NCI-H2029 (cell line): ENCODE measurements at regions not wholly inside any gene's neighbourhood (a gene's known extent, or its start where the extent isn't known, plus 50 kb on each side); places are given as distances from the start of the nearest gene placed in this dataset.

Experiments
- DNase-seq: peaks from one replicate; lab custom pipeline; 2025; lab: John Stamatoyannopoulos, UW

DNA sequence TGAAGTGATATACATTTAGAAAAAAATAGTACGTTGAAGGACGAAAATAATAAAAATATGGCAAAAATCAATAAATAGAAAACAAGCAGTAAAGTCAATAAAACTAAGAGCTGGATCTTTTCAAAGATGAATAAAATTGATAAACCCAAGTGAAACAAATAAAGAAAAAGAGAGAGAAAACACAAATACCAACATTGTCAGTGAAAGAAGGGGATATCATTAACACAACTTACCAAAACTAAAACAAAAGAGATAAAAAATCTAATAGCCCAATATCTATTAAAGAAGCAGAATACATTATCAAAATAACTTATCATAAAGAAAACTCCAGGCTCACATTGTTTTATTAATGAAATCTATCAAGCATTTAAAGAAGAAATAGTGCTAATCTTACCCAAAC lies 675.1 kb downstream of the UQCRFS1 start:
- DNase-seq, result no peak

DNA sequence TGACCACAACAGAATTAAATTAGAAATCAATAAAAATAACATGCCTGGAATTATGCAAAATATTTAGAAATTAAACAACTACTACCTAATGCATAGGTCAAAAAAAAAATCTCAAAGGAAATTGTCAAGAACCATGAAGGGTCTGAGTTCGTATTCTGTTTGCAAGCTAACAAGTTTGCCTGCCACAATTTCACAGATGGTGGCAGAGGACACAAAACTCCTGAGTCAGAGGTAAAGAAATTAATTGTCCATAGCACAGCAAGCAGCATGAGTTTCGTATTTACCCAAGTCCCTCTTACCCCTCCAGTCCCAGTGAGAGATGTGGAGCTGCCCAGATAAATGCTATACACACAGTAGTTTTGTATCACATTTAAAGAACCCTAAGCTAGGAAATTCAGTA lies 675.9 kb downstream of the UQCRFS1 start:
- DNase-seq, result no peak

DNA sequence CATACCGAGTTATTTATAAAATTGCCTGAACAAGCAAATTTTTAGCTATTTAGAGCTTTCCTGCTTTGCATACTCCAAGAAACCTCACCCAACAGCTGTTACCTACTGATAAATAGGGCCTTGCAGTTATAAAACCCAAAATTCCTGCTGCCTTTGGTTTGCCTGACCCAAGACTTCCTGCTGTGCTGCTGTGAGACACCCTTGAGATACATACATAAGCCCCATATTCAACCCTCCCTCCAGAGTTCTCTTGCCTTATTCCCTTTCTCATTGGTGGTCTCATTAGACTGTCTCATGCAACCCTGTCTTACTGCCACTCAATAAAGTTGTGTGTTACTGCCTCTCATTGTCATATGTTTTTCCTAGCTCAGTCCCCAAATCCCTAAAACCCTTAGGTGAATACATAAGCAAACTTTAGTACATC lies 677.6 kb downstream of the UQCRFS1 start:
- no peak for DNase-seq

DNA sequence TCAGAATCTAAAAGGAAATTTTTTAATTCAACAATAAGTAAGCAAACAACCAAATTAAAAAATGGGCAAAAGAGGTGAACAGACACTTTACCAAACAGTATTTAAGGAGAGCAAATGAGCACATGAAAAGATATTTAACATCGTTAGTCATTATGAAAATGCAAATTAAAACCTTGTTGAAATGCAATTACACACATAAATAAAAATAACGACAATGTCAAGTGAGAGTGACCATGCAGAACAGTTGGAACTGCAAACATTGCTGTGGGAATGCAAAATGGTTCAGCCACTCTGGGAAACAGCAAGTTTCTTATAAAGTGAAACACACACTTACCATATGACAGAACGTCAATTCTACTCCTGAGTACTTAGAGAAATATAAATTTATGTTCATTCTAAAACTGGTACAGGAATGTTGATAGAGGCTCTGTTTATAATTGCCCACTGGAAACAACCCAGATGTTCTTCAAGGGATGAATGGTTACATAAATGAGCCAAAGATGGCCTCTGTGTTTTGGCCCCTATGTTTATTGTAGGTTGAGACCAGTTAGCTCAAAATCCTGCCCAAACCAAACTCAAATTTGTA lies 678.1 kb downstream of the UQCRFS1 start:
- DNase-seq, result no peak

DNA sequence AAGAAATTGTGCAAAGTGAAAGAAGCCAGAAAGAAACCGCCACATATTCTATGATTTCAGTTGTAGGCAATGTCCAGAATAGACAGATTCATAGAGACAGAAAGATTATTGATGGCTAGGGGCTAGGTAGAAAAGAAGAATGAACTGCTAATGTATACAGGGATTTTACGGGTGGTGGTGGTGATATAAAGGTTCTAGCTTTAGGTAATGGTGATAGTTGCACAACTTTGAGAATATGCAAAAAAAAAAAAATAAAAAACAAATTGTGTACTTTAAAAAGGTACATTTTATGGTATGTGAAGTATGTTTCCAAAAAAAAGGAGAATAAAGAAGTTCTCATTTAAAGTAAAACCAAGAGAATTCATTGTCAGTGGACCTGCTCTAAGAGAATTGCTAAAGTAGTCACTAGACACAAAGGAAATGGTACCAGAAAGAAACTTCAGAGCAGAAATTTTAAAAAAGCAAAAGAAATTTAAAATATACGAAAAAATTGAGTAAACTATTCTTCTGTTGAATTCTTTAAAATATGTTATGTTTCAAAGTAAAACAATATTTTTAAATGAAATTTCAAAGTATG lies 680.1 kb downstream of the UQCRFS1 start:
- DNase-seq, result no peak

DNA sequence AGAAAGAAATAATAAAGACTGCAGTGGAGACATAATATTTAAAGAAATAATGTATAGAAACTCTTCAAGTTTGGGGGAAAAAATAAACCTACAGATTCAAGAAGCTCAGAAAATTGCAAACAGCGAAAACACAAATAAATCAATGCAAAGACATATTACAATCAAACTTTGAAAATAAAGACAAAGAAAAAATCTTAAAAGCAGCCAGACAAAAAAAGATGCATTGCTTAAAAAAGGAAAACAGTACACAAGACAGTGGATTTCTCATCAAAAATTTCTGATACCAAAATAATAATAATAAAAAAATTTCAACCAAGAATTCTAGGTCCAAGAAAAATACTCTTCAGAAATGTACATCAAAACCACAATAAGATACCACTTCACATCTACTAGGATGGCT lies 681.0 kb downstream of the UQCRFS1 start:
- DNase-seq, result no peak

DNA sequence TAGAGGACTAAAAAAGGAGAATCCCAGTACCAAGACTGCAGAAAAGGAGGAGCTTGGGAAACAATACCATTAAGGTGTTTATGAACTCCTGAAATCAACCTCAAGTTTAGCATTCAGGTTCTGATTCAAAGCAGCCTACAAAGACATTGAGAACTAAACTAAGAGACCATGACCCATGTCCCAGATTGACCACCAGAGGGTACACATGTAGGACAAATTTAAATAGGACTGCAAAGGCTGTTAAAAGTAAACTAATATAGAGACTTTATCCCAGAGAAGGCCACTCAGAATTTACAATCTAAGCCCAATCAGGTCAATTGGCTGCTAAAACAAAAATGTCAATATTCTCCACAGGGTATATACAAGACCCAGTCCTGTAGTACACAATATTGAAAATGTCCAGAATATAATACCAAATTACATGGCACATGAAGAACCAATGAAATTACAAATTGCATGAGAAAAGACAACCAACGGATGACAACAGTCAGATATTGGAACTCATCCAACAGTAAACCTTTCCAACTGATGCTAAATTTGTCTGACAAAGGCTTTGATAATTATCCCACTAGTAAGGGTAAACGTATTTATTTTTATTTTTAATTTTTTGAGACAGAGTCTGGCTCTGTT lies 682.4 kb downstream of the UQCRFS1 start:
- no peak for DNase-seq

DNA sequence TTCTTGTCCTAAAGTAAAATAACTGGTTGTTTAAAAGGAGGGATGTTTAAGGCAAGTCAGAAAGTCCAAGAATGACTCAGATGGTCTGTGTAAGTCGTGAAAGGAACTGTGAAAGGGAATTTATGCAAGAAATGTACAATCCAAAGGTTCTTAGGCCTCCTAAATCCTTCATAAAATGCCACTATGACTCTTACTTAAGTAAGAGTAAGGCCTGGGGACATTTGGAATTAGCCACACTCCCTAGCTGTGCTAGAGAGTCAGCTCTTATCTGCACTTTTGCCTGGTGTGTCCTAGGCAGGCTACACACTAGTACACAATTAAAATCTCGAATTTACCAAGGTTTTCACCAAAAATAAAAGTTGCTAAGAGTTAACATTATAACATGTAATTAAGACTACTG lies 686.9 kb downstream of the UQCRFS1 start:
- no peak for DNase-seq

DNA sequence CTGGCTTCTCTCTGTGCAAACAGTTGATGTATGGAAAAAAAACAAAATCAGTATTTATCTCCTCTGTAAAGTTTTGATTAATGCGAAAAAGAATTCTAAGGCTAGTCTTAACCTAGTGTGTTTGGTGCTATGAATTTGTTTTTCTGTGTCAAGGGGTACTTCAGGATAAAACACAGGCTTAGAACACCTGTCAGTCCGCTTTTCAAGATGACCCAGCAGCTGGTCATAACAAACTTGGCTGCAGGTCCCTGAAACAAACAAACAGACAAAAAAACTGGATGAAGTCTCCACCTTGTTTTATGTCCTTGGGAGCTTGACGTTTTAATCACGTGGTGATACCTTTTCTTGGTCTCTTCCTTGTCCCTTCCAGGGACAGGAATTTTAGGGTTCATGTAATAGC lies 689.3 kb downstream of the UQCRFS1 start:
- DNase-seq, result peak; percentile 72

DNA sequence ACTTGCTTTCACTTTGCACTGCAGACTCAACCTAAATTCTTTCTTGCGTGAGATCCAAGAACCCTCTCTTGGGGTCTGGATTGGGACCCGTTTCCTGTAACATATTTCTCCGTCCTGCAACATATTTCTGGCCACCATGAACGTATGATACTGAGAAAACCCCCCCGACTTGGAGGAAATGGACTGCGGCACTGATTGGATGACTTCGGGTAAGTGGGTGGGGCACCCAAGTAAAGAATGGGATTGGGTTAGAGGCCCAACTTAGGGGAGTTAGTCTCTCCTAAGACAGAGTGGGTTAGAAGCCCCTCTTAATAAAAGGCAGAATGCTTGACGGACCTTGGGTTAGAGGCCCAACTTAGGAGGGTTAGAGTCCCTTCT lies 690.4 kb downstream of the UQCRFS1 start:
- DNase-seq, result no peak

DNA sequence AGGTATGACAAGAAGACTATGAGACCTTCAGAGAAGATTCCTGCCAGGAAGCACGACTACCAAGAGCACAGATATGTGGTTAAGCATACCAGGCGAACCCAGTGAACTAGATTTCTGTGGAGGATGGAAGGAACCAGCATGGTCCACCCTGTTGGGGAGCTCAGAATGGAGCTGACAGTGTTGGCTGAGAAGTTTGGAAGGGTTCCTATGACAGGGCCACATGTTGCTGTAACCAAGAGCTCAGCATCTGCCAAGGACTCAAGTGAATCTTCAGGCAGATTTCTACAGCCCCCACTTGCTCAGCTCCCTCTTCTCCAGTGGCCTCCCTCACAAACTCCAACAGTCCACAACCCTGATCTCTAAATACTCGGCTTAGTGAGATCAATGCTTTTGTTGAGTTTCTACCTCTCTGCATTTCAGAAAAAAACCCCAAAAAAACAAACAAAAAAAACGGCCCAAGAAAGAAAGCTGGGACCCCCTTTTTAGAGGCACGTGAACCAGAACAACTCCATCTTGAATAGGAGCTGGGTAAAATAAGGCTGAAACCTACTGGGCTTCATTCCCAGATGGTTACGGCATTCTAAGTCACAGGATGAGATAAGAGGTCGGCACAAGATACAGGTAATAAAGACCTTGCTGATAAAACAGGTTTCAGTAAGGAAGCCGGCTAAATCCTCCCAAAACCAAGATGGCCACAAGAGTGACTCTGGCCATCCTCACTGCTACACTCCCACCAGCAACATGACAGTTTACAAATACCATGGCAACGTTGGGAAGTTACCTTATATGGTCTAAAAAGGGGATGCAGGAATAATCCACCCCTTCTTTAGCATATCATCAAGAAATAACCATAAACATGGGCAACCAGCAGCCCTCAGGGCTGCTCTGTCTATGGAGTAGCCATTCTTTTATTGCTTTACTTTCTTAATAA lies 691.1 kb downstream of the UQCRFS1 start:
- no peak for DNase-seq

DNA sequence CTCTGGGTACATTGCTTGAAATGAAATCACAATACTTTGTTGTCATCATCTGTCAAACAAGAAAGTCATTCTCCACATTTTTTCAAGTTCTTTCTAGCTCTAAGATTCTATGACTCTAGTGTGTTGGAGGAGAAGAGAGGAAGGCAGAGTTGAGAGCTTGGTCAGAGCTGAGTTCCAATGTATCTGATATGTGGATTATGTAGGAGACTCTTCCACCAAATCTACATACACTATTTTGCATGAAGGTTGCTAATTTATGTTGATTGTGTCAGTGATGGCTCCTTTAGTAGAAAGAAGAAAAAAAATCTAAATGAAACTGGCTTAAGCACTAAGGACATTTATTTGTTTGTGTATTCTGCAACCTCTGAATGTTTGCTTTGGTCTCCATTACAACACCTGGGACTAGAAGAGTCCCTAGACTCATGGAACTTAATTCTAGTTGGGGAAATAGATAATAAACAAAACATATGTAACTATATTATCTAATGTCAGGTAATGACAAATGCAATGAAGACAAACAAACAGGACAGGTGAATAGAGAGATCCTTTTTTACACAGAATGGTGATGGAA lies 691.9 kb downstream of the UQCRFS1 start:
- DNase-seq, result no peak

DNA sequence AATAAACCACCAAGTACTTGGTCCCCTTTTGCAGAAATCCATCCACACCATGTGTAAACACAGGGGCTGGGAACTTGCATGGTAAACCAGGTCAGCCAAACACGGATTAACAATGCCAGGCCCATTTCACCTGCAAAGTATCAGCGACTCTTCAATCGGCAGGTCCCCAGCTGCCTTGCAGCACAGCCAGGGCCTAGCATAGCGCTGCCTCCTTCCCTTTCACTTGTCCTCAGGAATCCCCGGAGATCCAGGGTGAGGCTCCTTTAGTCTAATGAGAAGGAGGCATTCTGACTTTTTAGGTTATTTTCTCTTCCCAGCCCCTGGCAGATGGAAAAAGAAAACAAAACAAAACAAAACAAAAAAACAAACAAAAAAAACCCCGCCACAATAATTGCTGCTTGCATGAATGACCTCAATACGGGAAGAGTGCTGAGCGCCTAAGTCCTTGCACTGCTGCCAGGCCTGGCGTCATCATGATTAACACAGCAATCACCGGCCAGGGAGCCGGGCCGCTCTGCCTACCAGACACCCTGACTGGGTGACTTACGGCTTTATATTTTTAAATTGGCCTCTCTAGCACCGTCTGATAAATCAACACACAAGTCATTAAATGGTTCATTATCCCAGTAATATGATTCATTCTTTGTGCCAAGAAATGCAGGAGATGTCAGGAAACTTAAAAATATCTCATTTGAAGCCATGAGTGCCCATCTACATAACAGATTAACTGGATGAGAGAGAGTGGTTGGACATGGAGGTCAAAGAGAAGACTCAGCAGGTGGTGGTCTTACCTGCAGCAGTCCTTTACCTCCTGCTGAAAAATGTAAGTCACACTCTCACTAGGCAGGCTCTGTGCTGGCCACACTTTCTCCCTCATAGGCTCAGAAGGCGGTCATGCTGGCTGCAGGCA lies 692.7 kb downstream of the UQCRFS1 start:
- DNase-seq, result peak; percentile 97

DNA sequence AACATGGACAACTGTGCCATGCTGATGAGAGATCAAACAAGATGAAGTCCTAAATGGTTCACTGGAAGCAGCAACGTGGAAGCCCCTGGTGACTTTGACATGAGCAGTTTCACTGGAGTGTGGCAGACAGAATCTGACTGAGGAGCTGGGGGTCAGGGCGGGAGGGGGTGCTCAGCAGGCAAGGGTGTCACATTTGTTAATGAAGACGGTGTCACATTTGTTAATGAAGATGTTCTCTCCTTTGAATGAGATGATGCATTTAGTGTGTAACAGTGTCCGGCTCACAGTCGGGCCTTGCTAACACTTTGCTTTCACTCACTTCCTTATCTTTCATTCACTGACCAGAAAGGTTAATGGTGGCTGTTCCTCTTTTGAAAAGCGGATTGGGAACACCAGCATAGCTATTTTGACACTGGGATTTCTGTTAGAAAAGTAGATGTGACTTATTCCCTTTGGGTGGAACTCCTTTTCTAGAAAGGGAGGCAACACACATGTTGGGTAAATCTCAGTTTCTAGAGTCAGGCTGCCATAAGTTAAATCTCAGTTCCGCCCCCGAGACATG lies 693.7 kb downstream of the UQCRFS1 start:
- DNase-seq, result no peak

DNA sequence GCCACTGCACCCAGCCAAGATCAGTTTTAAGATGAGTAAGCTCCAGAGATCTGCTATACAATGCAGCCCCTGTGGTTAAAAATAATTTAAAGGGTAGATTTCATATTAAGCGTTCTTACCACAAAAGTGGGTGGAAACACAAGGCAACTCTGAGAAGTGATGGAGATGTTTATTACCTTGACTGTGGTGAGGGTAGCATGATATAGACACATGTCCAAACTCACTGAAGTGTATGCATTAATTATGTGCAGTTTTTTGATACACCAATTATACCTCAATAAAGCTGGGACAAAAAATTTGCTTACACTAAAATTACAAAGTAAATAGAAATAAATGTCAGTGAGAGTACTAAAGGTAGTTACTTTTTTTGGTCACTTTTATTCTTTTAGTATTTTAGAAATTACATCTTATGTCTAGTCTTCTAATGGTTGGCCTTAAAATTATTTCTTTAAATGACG lies 696.5 kb downstream of the UQCRFS1 start:
- DNase-seq, result no peak

DNA sequence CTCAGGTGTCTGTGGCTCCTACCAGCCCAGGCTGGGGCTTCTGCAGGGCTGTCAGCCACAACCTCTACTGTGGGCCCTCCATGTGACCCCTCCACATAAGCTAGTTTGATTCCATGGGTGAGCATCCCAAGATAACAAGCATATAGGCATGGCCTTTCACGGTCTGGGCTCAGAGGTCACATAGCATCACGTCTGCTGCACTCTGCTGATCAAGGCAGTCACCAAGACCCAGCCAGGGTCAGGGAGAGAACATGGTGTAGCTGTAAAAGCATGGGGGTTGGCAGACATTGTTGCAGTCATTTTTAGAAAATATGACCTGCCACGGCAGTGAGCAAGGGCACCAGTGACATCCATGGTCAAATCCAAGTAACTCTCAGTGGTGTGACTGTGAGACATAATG lies 698.8 kb downstream of the UQCRFS1 start:
- DNase-seq, result no peak

DNA sequence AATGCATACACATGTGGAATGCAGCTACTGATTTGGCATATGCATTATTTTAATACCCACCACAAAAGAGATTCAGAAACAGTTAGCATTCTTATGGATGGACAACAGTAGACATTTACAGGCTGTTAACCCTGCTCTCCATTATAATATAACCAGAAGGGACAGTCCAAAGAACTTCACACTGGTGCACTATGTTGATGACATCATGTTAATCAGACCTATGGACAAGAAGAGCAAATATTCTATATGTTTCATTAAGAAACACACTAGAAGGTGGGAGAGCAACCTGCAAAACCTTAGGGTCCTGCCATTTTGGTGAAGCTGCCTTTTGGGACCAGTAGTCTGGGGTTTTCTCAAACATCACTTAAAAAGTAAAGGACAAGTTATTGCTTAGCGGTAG lies 701.3 kb downstream of the UQCRFS1 start:
- DNase-seq, result no peak

DNA sequence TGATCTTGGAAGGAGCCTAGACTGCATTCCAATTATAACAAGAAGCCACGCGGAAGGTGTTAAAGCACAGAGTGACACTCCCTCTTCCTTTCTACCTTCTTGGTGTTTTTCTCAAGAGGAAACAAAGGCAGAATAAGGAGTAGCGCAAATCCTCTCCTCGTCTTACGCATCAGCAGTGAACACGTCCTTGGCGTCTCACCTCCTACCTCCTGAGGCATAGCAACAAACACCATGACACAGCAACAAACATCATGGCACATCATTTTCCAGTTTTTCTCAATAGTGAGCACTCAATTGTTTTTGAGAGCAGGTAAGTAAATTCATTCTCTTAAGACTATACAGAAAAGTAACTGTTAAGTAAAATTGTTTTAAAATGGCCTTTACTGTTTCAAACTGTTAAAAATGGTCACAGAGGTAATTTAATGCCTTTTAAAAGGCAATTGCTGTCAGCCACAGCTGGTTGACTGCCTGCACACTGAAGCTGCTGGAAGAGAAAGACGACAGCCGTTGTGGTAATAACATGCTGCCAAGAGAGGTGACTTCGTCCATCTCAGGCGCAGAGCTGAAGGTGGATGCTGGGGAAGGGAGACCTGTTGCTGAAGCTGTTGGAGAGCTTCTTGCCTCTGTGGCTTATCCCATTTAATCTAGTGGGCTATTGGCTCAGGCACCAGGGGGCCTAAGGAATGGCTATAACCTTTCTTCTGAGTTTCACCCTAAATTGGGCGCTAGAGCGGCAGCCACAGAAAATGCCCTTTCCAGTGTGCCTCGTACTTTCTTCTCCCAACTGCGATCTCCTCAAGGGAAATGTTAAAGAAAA lies 703.7 kb downstream of the UQCRFS1 start:
- DNase-seq, result no peak

DNA sequence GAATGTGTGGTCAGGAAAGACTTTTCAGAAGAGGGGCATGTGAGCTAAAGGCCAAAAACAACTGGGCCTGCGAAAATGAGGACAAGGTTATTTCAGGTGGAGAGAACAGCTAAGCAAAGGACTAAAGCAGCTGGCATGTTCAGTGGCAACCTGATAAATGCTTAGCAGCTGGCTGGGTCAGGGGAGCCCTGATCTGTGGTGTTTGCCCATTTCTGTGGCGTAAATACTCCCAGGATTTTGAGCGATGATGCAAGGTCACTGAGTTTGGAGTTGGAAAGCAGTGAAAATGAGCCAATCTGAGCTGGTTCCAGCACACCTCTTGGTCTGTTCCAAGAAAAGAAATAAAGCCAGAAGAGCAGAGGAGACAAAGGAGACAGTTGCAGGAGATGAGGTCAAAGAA lies 704.3 kb downstream of the UQCRFS1 start:
- no peak for DNase-seq

DNA sequence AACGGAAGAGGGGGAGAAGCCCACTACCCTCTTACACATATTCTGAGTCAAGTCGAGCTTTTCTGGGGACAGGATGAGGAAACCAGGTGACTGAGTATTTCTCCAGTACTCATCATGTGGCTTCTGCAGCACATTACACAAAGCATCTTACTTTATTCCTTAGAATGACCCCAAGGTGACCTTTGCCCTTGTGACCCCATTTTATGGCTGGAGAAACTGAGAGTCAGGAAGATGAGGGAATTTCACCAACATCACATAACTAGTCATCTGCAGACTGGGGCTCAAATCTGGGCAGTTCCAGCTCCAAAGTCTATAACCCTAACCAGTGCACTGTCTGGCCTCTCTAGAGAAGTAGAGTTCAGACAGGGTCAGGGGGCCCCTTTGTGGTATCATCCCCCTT lies 707.0 kb downstream of the UQCRFS1 start:
- no peak for DNase-seq
